ENCODE measurements at regions not wholly inside any gene's neighbourhood (a gene's known extent, or its start where the extent isn't known, plus 50 kb on each side); places are given as distances from the start of the nearest gene placed in this dataset.
A peak's percentile ranks its signal among the peaks of the same experiment; 100 is the strongest.

- no peak for DNase-seq
Observed at GRCh38 chr13:32863596-32863995, 152.6 kb upstream of the KL start.

GRCh38 chr13:32866921-32867320 is 149.3 kb upstream of the KL start:
- DNase-seq = no peak

GRCh38 chr13:32877491-32877890 is 138.7 kb upstream of the KL start:
- DNase-seq = no peak

GRCh38 chr13:32878163-32878562 is 138.1 kb upstream of the KL start:
- peak; percentile 47 for DNase-seq

GRCh38 chr13:32880636-32881035 is 135.6 kb upstream of the KL start:
- no peak for DNase-seq

GRCh38 chr13:32881074-32881776 is 135.0 kb upstream of the KL start:
- peak; percentile 86 for DNase-seq

- DNase-seq = no peak
Observed at GRCh38 chr13:32881777-32882145, 134.5 kb upstream of the KL start.

GRCh38 chr13:32882691-32883090 is 133.5 kb upstream of the KL start:
- no peak for DNase-seq

- DNase-seq = peak; percentile 29
Observed at GRCh38 chr13:32883474-32883873, 132.7 kb upstream of the KL start.

- no peak for DNase-seq
Observed at GRCh38 chr13:32887617-32888016, 128.6 kb upstream of the KL start.

GRCh38 chr13:32889986-32890565 is 126.1 kb upstream of the KL start:
- DNase-seq = peak; percentile 21

- DNase-seq = no peak
Observed at GRCh38 chr13:32893176-32893575, 123.0 kb upstream of the KL start.

GRCh38 chr13:32894589-32895001 is 121.6 kb upstream of the KL start:
- peak; percentile 60 for DNase-seq

- no peak for DNase-seq
Observed at GRCh38 chr13:32895296-32895695, 120.9 kb upstream of the KL start.

GRCh38 chr13:32897296-32897695 is 118.9 kb upstream of the KL start:
- peak; percentile 20 for DNase-seq

- no peak for DNase-seq
Observed at GRCh38 chr13:32902029-32902780, 114.0 kb upstream of the KL start.

- peak; percentile 30 for DNase-seq
Observed at GRCh38 chr13:32902874-32903273, 113.3 kb upstream of the KL start.

- DNase-seq = no peak
Observed at GRCh38 chr13:32903720-32904119, 112.5 kb upstream of the KL start.

- DNase-seq = no peak
Observed at GRCh38 chr13:32904266-32904665, 112.0 kb upstream of the KL start.

GRCh38 chr13:32905063-32905863 is 111.0 kb upstream of the KL start:
- peak; percentile 63 for DNase-seq

- DNase-seq = no peak
Observed at GRCh38 chr13:32905864-32906180, 110.4 kb upstream of the KL start.

- no peak for DNase-seq
Observed at GRCh38 chr13:32907211-32907610, 109.0 kb upstream of the KL start.

- no peak for DNase-seq
Observed at GRCh38 chr13:32910530-32910929, 105.7 kb upstream of the KL start.

GRCh38 chr13:32911506-32911905 is 104.7 kb upstream of the KL start:
- peak; percentile 27 for DNase-seq
